COLO829 (cell line): ENCODE measurements at regions not wholly inside any gene's neighbourhood (a gene's known extent, or its start where the extent isn't known, plus 50 kb on each side); places are given as distances from the start of the nearest gene placed in this dataset.
"Not testable (repeated sequence)": the region's sequence is repeated elsewhere in the genome, so short reads cannot be mapped to it uniquely, and the experiment has no call there.

Experiments
- DNase-seq: peaks from one replicate; pipeline ENCODE4 v3.0.0; 2012; ENCODE audit warnings: low spot score

DNA sequence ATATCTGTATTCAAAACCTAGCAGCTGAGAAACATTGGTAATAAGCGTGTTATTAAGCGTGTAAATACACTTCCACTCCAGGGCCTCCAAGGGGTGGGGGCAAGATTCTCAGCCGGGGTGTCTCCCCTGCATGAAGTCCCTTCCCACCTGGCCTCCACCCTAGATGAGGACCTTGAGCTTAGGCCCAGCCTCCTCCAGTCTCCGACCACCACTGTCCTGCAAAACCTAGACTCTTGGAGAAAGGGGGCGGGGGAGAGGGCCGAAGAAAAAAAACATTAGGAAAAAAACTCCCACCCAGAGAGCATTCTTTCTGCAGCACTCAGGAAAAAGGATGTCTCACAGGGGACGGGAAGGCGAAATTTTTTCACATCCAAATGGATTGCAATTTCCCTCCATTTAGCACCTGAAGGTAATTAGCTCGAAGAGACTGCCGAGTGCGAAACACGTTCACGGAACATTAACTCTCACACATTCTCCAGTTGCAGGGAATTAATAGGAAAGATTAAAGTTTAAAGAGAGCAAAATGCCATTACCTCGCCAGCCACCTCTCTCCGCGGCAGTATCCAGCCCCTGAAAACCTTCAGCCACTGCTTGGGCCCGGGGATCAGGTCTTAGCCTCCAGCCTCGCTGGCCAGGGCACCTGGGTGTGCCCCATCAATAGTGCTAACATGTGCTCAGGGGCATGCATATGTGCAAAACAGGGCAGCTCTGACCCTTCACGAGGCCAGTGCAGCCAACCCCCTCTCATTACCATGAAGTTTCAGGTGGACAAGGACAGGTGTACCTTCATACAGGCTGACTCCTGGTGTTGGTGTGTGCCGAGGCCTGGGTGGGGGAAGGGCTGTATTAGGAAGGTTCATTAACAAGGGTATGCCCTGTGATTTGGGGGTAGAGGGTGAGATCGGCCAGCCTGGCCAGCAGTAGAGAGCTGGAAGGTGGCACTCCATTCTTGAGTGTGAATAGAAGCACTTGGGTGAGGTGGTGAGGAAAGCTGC, 77.2 kb downstream of the HIF1AN start:
- no peak for DNase-seq

DNA sequence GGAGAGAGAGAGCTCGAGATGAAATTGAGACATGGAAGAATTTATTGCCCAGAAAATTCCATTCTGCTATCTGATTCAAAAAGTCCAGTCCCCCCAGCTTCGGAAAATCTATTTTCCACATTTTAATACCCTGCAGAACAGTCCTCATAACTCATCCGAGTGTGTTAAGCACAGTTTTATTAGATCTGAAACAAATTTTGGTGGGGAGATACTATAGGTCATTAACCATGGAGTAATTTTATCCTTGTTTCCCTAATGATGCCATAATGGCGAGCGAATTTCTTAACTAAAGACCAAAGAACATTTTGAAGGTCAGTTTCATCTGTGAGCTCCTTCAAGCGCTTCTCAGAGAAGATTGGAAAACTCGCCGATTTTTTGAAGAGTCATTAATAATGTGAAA, 78.1 kb downstream of the HIF1AN start:
- DNase-seq = no peak

DNA sequence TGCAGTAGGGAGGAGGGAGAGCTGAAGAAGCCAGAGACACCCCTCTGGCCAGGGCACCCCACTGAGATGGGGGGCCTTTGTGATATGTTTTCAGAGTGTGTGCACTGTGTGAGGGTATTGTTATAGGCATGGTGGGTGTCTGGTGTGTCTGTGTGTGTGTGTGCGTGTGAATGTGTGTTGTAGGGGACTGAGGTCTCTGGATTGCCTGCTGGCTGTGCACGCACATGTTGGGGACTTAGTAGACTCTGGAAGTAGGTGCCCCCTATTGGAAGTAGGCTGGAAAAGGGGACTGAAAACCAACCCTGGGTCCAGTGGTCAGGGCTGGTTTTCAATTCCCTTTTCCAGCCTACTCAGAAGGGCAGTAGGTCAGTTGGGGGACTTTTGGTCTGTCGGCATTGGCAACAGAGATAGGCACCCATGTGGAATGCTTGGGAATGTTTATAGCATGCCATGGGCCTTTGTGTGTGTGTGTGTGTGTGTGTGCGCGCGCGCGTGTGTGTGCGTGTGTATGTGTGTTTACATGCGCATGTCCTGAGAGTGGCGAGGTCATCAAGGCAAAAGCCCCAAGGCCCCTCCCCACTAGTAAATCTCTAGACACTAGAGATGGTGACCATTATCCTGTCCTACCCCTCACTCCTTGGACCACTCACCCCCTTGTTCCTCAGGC, 78.8 kb downstream of the HIF1AN start:
- no peak for DNase-seq

DNA sequence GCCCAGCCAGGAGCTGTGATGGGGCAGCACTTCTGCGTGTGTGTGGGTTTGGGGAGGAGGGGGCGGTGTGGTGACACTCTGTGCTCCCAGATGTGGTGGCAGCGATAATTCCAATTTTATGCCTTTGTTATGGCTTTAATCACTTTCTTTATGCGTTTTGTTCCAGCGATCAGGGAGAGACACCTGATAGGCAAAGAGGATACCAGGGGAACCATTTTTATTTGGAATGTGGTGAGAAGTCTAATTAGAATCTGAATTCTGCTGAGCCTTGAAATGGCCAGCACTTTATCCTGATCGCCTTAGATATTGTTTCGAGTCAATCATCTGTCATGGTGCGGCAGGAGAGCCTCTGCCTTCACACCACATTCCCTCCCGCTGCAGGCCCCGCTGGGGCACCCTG, 79.5 kb downstream of the HIF1AN start:
- DNase-seq = no peak

DNA sequence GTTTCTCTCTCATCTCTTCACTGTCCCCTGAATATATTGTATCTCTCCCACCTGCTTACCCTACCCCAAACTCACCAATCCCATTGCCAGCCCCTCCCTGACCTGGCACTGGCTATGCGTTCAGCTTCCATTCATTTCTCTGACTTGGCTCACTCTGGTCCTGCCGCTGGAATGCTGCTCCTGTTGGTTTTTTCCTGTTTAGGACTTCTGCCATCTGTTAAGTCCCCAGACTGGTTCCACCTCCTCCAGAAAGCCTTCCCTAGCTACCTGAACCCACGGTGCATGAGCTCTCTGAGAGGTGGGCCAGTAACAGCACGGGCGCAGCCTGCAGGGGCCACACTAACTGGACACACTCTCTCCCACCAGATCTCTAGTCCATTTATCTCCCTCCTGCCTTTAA, 80.2 kb downstream of the HIF1AN start:
- no peak for DNase-seq

DNA sequence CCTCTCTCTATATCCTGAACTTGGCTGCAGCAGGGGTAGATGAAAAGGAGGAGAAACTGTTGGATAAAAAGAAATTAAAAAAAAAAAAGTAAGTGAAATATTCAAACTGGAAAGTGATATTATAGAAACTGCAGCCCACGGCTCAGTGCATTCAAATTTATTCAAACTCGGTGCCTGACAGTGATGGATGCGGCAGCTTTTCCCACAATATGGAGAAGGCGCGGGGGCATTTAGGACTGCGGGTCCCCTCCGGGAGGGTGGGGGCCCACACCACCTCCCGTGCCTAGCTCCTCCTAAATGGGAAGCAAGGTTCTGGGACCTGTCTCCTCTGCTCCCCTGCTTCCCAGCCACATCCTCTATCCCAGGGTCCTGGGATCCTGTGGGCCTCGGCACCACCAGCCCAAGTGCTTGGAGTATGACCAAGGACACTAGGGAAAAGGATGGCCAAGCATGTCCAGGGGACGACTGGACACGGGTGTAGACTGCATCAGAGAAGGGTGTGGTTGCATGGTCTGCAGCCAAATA, 82.4 kb downstream of the HIF1AN start:
- DNase-seq = no peak

DNA sequence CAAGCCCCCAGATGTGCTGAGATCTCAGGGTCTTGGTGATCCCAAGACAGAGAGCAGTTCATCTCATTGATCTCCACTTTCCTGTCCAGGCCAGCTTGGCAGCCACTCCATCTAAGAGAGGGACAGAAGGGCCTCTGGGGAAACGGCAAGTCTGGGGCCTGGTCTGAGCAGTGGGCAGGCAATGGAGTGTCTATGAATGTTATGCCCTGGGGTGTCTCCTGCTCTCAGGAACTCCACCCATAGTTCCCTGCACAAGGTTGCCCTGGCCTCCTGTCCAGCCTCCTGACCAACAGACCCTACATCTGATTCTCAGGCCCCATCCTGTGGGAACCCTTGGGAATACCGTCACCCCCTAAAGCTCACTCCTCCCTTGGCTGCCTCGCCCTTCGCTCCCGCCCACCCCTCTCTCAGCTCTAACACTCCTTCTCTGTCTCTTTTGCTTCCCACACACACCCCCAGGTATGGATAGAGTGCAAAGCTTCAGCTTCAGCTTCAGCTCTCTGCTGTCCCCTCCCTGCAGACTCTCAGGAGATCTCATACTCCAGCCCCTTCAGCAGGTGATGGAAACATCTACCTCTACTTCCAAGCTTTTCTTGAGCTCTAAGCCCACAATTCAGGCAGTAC, 83.0 kb downstream of the HIF1AN start:
- DNase-seq = no peak

DNA sequence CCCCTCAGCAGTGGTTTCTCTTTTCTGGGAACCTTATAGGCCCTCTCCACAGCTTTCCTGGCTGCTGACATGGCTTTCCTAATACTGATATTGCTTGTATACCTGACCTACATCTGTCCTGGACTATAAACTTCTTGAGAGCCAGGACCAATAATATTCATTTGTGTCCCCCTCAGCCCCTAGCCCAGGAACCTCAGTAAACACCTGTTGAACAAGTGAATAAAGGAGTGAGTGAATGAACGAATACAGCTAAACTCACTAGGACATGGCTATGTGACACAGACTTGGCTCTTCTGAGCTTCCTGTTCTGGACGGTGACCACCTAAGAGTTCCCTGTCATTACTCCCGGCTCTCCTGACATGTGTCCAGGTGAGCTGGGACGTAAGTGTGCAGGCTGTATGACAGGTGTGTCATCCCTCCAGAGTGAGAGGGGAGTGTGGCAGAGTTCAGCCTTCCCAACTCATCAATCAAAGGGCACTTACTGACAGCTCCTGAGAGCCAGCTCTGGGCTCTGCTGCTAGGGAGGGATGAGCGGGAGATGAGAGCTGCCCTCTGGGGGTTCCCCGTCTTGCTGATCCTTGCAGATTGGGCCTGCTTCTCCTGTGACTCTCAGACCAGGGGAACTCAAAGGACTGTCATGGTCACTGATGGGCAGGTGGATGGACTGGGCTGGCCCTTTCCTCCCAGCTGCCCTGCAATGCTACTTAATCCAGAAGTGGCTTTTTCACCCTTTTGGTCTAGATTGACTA, 84.5 kb downstream of the HIF1AN start:
- DNase-seq = no peak

DNA sequence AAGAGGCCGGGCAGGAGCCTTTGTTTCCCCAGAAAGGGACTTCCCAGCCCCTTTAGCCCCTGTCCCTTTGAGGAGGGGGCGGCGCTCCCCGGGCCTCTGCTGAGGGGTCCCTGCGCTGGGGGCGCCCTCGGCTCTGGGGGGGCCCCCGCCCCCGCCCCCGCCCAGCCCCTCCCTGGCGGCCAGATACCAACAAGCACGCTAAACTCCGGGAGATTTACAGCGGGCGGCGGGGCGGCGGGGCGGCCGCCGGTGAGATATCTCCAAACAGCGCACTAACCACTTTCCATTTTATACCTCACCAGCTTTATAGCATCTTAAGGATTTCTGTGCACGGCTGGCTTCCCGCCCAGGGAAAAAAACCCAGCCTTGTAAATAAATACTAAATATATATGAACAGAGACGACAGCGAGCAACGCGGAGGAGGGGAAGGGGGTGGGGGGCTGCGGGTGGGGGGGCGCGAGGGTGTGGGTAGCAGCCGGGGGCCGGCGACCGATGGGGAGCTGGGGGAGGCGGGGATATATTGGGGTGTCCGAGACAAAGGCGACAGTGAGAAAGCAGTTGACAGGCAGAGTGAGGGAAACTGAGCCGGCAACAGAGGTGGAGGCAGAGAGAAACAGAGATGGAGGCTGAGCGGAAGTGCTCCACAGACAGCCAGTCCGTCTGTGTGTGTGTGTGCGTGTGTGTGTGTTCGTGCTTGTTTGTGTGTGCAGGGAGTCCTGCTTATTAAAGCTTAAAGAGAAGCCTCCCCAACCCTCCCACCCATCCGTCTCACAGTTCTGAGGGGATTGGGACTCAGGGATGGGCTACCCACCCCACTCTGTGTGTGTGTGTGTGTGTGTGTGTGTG, 85.8 kb downstream of the HIF1AN start:
- no peak for DNase-seq

DNA sequence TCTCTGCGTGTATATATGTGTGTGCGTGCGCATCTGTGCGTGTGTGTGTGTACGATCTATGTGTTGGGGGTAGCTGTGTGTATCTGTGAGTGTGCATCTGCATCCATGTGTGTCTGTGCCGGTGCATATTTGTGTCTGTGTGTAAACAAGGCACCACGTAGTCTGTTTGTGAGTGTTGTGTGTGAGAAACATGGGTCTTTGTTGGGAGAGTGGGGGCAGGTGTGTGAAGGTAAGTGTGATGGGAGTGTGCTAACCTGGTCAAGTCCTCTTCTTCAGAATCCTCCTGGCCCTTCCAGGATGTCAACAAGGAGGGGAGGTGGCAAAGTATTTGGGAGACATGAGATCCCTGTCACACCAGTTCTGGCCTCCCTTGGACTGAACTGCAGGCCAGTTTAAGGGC, 87.2 kb downstream of the HIF1AN start:
- no peak for DNase-seq

DNA sequence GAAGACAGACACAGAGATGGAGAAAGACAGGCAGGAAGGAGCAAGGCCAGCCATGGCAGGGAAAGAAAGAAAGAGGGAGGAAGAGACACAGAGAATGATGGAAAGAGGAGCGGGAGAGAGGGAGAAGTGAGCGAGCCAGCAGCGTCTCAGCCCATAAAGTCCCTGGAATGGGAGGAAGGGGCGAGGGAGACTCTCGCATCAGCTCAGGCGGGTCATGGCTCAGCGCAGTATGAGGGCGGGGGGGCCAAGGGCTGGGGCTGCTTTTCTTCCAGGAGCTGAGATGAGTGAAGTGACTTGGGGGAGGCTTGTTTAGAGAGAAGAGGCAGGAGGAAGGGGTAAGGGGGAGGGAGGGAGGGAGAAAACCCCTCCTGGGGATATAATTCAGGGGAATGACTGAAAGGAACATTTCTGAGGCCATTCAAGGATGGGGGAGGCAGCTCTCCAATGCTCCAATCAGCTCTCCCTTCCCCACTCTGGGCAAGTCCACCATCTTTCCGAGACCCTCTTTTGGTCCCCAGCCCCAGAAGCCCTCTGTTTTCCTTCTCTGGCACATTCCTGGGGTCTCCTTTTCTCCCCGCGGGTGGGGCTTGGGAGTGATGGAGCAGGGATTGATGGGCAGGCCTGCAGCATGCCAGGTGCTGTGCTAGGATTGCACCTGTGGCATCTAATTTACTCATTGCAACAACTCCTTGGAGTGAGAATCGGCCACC, 87.9 kb downstream of the HIF1AN start:
- DNase-seq = no peak

DNA sequence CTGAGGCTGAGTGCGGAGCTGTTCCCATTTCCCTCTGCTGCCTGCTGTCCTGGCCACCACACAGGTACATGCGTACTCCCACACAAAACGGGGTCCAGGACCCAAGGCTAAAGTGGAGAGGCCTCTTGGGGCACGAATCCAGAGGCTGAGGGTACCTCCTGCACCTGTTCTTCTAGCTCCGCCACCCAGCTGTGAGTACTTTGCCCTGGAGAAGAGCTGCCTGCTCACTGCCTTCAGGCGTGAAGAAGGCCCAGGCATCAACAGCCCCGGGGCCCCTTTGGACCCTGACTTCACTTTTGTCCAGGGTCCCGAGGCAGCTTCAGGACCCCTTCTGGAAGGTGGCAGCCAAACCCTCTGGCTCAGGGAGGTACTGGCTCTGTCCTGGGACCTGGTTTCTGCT, 88.6 kb downstream of the HIF1AN start:
- no peak for DNase-seq

DNA sequence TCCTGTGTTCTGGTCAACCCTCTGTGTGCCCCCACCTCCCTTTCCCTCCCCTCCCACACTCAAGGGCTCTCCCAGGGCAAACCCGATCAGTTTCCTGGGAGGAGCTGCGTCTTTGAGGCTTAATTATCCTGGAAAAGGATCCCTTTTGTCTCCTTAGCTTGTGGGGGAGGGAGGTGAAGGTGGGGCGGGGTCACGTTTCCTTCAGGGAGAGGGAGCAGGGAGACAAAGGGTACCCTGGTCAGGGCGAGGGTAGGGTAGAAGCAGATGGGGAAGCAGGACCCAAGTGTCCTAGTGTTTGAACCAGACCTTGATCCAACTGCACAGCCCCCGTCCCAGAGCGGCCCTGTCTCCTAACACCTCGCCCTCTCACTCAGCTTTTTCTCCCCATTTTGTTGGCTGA, 90.1 kb downstream of the HIF1AN start:
- DNase-seq = peak; percentile 17

DNA sequence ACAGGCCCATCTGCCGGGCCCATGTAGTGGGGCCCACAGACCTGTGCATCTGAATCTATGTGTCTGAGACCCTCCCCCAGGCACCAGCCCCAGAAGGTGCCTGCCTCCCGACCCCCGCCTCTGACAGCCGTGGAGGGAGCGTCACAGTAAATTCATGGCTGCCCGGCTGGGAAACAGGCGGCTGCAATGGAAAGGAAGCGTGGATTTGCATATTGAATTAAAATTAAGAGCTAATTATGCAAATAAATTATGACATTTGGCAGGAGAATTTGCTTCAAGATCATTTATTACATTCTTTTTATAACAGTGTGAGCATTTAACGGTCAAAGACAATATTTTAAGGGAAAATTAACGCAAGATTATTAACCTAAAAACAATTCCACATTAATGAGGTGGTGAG, 92.3 kb downstream of the HIF1AN start:
- DNase-seq = no peak

DNA sequence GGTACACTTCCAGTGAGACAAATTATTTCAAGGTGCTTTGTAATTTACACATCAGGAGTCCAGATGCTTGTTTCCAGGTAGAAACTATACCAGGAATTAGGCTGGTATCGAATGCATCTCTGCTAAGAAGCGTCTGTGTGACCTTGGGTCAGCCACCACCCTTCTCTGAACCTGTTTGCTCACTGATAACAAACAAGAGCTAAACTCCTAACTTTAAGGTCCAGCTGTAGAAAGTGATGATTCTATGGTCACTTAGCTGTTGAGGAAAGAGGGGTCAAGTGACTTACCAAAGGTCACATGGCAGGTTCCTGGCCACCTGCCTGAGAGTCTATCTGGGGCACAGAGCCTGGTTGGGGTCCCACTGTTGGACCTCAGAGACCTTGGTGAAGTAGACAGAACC, 95.4 kb downstream of the HIF1AN start:
- DNase-seq = no peak

DNA sequence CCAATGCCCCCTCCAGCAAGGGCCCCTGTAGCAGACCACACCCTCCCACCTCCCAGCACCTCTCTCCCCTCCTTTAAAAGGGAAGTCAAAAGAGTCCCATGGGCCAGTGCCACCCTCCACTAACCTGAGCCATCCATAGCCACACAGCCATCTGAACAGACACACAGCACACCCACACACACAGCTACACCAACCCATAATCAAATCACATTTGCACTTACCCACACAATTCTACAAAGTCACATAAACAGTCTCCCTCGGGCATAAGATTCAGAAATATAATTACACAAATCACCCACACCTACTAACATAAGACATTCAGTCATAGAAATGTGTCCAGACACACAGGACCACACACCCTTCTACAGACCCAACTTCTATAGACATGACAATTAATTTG, 96.3 kb downstream of the HIF1AN start:
- no peak for DNase-seq

DNA sequence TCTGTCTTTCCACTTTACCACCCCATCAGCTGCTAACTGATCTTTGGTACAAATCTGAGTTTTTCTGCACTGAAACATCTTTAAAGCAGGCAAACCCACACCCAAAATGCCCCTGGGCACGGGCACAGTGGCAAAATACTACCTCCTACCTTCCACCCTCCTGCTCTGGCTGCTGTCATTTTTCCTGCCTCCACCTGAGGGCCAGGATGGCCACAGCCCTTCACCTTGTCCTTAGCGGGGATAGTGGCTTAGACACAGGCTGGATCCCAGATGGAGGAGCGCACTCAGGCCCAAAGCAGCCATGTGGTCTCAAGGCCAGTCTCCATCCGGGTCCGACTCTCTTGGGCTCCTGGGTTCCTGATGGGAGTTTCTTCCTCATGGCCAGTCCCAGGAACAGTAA, 98.3 kb downstream of the HIF1AN start:
- DNase-seq = no peak

DNA sequence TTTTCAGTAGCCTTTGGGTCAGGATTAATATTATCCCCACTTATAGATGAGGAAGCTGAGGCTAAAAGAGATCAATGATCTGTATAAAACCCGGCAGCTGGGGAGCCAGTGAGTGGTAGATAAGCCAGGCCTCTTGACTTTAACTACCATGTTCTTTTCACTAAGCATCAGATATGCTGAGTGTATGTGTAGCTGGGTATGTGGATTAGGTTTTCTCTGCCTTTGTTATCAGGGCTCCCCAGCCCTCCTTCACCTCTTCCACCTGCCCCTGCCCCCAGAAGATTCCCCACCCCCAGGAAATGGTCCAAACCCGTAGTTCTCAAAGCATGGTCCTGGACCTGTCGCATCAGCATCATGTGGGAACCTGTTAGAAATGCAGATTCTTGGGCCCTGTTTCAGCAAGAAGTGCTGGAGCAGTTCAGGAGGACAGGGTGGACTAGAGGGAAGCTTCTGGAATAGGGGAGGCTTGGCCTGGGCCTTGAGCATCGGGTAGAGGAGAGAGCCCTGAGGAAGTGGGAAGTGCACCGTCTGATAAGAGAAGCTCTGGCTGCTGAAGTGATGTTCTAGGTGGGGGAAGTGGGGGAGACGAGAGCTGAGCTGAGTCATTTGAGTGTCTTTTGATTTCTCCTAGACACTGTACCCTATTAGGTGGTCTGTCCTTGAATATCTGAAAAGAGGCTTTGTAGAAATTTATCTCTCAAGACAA, 101.3 kb downstream of the HIF1AN start:
- no peak for DNase-seq

DNA sequence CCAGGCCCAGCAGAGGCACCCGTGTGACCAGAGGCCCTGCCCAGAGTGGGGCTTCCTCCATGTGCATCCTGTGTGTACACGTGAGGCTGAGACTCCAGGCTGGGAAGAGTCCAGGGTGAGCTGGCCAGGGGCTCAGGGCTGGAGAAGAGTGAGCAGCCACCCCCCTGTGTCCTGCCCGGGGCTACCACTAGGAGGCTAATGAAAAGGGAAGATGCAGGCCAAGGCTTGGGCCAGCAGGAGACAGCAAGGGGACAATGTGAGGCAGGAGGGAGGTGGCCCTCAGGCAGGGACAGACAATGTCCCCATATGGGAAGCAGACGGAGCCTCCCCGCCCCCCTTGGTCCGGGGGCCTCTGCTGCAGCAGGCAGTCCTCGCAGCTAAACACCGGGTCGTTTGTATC, 102.0 kb downstream of the HIF1AN start:
- no peak for DNase-seq

DNA sequence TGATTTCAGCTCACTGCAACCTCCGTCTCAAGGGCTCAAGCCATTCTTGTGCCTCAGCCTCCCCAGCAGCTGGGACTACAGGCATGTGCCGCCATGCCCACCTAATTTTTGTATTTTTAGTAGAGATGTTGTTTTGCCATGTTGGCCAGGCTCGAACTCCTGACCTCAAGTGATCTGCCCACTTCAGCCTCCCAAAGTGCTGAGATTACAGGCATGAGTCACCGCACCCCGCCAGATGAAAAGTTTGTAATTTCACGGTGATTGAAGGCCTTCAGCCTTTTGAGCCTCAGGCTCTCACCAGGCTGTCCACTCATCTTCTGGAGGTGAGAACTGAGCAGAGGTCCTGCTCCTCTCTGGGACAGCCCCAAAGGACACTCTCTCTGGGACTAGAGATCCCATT, 103.2 kb downstream of the HIF1AN start:
- not testable (repeated sequence) for DNase-seq
